ENCODE measurements at regions not wholly inside any gene's neighbourhood (a gene's known extent, or its start where the extent isn't known, plus 50 kb on each side); places are given as distances from the start of the nearest gene placed in this dataset.

- CTCF ChIA-PET = no interaction called here
- no peak overlapping the region for H3K4me3 ChIP-seq (ENCODE audit: low read depth in 2 of 2, low read length in 2 of 2)
- DNase-seq (ENCODE audit: low read depth, low spot score) = no peak
- POLR2A ChIA-PET = no interaction called here
- no peaks in the 10 kb centered on the region for H3K36me3 ChIP-seq (ENCODE audit: control insufficient read depth, insufficient read depth, low read length)
- no peaks in the 10 kb centered on the region for H3K27me3 ChIP-seq (ENCODE audit: control insufficient read depth, insufficient read depth, low read length)
- in situ Hi-C loops (cut with HindIII; ENCODE audit: low pct_unique_long_range_greater_than_20kb, low sequenced_read_pairs) (no loop called here), intact Hi-C loops (cut with micrococcal nuclease; ENCODE audit: unreplicated experiment) (no loop called here)
- TF ChIP-seq CTCF (IDR thresholded peaks at IDR 0.05) = no peak
- no peak for TF ChIP-seq SIN3A (IDR thresholded peaks at IDR 0.05; ENCODE audit: borderline replicate concordance, insufficient read depth, low read depth, low read length)
- no peak for TF ChIP-seq TCF7L2 (IDR thresholded peaks at IDR 0.05; ENCODE audit: low read depth, low read length)
- TF ChIP-seq POLR2AphosphoS5 (IDR thresholded peaks at IDR 0.05; ENCODE audit: low read depth, low read length) = no peak
- TF ChIP-seq REST (IDR thresholded peaks at IDR 0.05; ENCODE audit: insufficient read depth in 1 of 2, low read depth in 2 of 2, low read length in 1 of 2) = no peak
- no peaks in the 10 kb centered on the region for H3K9me3 ChIP-seq (ENCODE audit: control insufficient read depth, insufficient read depth, low read depth, low read length)
- H3K27ac ChIP-seq (ENCODE audit: low read length) = no peak overlapping the region
- BruUV-seq (replicated peaks) = no TSS peak
- no peak for ATAC-seq
- no peaks in the 10 kb centered on the region for H3K4me1 ChIP-seq (ENCODE audit: control insufficient read depth, insufficient read depth, low read length)
Observed at GRCh38 chr3:80338366-80338765, 570.6 kb upstream of the ROBO1 start.

GRCh38 chr3:80334534-80334933 lies 566.7 kb upstream of the ROBO1 start:
- H3K4me3 ChIP-seq (ENCODE audit: low read depth in 2 of 2, low read length in 2 of 2) = no peak overlapping the region
- intact Hi-C loops (cut with micrococcal nuclease; ENCODE audit: unreplicated experiment) = no loop called here
- no peak for TF ChIP-seq POLR2AphosphoS5 (IDR thresholded peaks at IDR 0.05; ENCODE audit: low read depth, low read length)
- no peak overlapping the region for H3K27ac ChIP-seq (ENCODE audit: low read length)
- ChIA-PET POLR2A (no interaction called here), CTCF (no interaction called here)
- H3K4me1 ChIP-seq (ENCODE audit: control insufficient read depth, insufficient read depth, low read length) = no peaks in the 10 kb centered on the region
- H3K36me3 ChIP-seq (ENCODE audit: control insufficient read depth, insufficient read depth, low read length) = no peaks in the 10 kb centered on the region
- BruUV-seq (replicated peaks) = no TSS peak
- in situ Hi-C loops (cut with HindIII; ENCODE audit: low pct_unique_long_range_greater_than_20kb, low sequenced_read_pairs) = no loop called here
- no peak for ATAC-seq
- DNase-seq (ENCODE audit: low read depth, low spot score) = no peak
- no peaks in the 10 kb centered on the region for H3K27me3 ChIP-seq (ENCODE audit: control insufficient read depth, insufficient read depth, low read length)
- H3K9me3 ChIP-seq (ENCODE audit: control insufficient read depth, insufficient read depth, low read depth, low read length) = no peaks in the 10 kb centered on the region

- Histone ChIP-seq H3K9me3 (ENCODE audit: control insufficient read depth, insufficient read depth, low read depth, low read length) (no peaks in the 10 kb centered on the region), H3K4me3 (ENCODE audit: low read depth in 2 of 2, low read length in 2 of 2) (no peak overlapping the region), H3K4me1 (ENCODE audit: control insufficient read depth, insufficient read depth, low read length) (no peaks in the 10 kb centered on the region), H3K36me3 (ENCODE audit: control insufficient read depth, insufficient read depth, low read length) (no peaks in the 10 kb centered on the region), H3K27me3 (ENCODE audit: control insufficient read depth, insufficient read depth, low read length) (no peaks in the 10 kb centered on the region), H3K27ac (ENCODE audit: low read length) (no peak overlapping the region)
- POLR2A ChIA-PET = no interaction called here
- TF ChIP-seq REST (IDR thresholded peaks at IDR 0.05; ENCODE audit: insufficient read depth in 1 of 2, low read depth in 2 of 2, low read length in 1 of 2) = no peak
- TF ChIP-seq POLR2AphosphoS5 (IDR thresholded peaks at IDR 0.05; ENCODE audit: low read depth, low read length) = no peak
- TF ChIP-seq TCF7L2 (IDR thresholded peaks at IDR 0.05; ENCODE audit: low read depth, low read length) = no peak
- no peak for TF ChIP-seq CTCF (IDR thresholded peaks at IDR 0.05)
- no peak for TF ChIP-seq SIN3A (IDR thresholded peaks at IDR 0.05; ENCODE audit: borderline replicate concordance, insufficient read depth, low read depth, low read length)
- no peak for DNase-seq (ENCODE audit: low read depth, low spot score)
- CTCF ChIA-PET = no interaction called here
- ATAC-seq = no peak
- no TSS peak for BruUV-seq (replicated peaks)
- intact Hi-C loops (cut with micrococcal nuclease; ENCODE audit: unreplicated experiment) (no loop called here), in situ Hi-C loops (cut with HindIII; ENCODE audit: low pct_unique_long_range_greater_than_20kb, low sequenced_read_pairs) (no loop called here)
Observed at GRCh38 chr3:80331494-80332170, 563.8 kb upstream of the ROBO1 start.

Measured in Panc1 (cell line).